CD14-positive monocyte (primary cell): ENCODE measurements at regions not wholly inside any gene's neighbourhood (a gene's known extent, or its start where the extent isn't known, plus 50 kb on each side); places are given as distances from the start of the nearest gene placed in this dataset.

Source experiments
- DNase-seq, 3 donors: peaks; one replicate each; pipeline ENCODE4 v3.0.0-alpha.2; 2011 to 2022
- H2AFZ ChIP-seq: 2 replicates; pipeline ENCODE4 v1.6.0; 2012; ENCODE audit warnings: mild to moderate bottlenecking, low read depth, low read length, inconsistent platforms; ENCODE audit not compliant: insufficient read depth, poor library complexity, severe bottlenecking
- H3K27ac ChIP-seq, 2 donors: 1 replicate in 1 of 2; 2 replicates in 1 of 2; pipeline ENCODE4 v1.5.1; 2012 to 2013; ENCODE audit warnings: low read length in 2 of 2, control low read depth in 1 of 2, inconsistent platforms in 1 of 2, low read depth in 1 of 2, mild to moderate bottlenecking in 1 of 2
- H3K27me3 ChIP-seq, 2 donors: one replicate each; pipeline versions ENCODE4 v1.6.0 to v1.6.1; 2011 to 2013; ENCODE audit warnings: low read length in 2 of 2; ENCODE audit not compliant: control insufficient read depth in 2 of 2, insufficient read depth in 2 of 2
- H3K36me3 ChIP-seq, 2 donors: replicated peaks in 1 of 2; 1 replicate in 1 of 2; 2 replicates in 1 of 2; pipeline versions ENCODE4 v1.5.1 to v1.6.1; 2012 to 2013; ENCODE audit warnings: low read length in 2 of 2, control low read depth in 1 of 2, inconsistent platforms in 1 of 2, mild to moderate bottlenecking in 1 of 2; ENCODE audit not compliant: insufficient read depth in 2 of 2, control insufficient read depth in 1 of 2
- H3K4me1 ChIP-seq, 2 donors: 1 replicate in 1 of 2; 2 replicates in 1 of 2; pipeline versions ENCODE4 v1.5.1 to v1.6.1; 2012 to 2013; ENCODE audit warnings: low read length in 2 of 2, control low read depth in 1 of 2, inconsistent platforms in 1 of 2, mild to moderate bottlenecking in 1 of 2, moderate library complexity in 1 of 2; ENCODE audit not compliant: insufficient read depth in 2 of 2, control insufficient read depth in 1 of 2
- H3K4me2 ChIP-seq: replicated peaks from 2 replicates; pipeline ENCODE3; 2012; ENCODE audit warnings: low read length, moderate library complexity, mild to moderate bottlenecking; ENCODE audit not compliant: poor library complexity, severe bottlenecking; ENCODE audit errors: extremely low read depth
- H3K4me3 ChIP-seq, 3 experiments: fragments of 200-600 bp in 1 of 3; sonication (generic) in 1 of 3; replicated peaks in 1 of 3; 1 replicate in 2 of 3; 2 replicates in 1 of 3; pipeline ENCODE4 v1.5.1; 2011 to 2013; ENCODE audit warnings: low read length in 3 of 3, mild to moderate bottlenecking in 3 of 3, control low read depth in 2 of 3, low read depth in 2 of 3, inconsistent platforms in 1 of 3, moderate library complexity in 1 of 3
- H3K79me2 ChIP-seq: 2 replicates; pipeline ENCODE4 v1.6.0; 2012; ENCODE audit warnings: mild to moderate bottlenecking, control low read depth, inconsistent platforms, low read length, moderate library complexity; ENCODE audit not compliant: insufficient read depth
- H3K9ac ChIP-seq: 2 replicates; pipeline ENCODE4 v1.6.0; 2017; ENCODE audit warnings: low read length, mild to moderate bottlenecking; ENCODE audit not compliant: insufficient read depth, poor library complexity, severe bottlenecking
- H3K9me3 ChIP-seq, 2 donors: replicated peaks in 1 of 2; 1 replicate in 1 of 2; 2 replicates in 1 of 2; pipeline versions ENCODE4 v1.5.1 to v1.6.1; 2012 to 2013; ENCODE audit warnings: low read length in 2 of 2, control low read depth in 1 of 2; ENCODE audit not compliant: control insufficient read depth in 1 of 2, insufficient read depth in 1 of 2
- H4K20me1 ChIP-seq: 2 replicates; pipeline ENCODE4 v1.6.0; 2012; ENCODE audit warnings: mild to moderate bottlenecking, low read length, control low read depth, moderate library complexity; ENCODE audit not compliant: insufficient read depth
- H3K27ac Mint-ChIP-seq, 7 donors: one replicate each; pipeline ENCODE4 v1.8.0; 2020; ENCODE audit warnings: mild to moderate bottlenecking in 7 of 7, mixed read lengths in 7 of 7, moderate library complexity in 6 of 7, inconsistent platforms in 2 of 7
- H3K27me3 Mint-ChIP-seq, 3 donors: one replicate each; pipeline ENCODE4 v1.8.0; 2021 to 2022; ENCODE audit warnings: low read depth in 3 of 3, mild to moderate bottlenecking in 3 of 3, mixed read lengths in 3 of 3, moderate library complexity in 3 of 3, inconsistent platforms in 1 of 3
- H3K36me3 Mint-ChIP-seq, 2 donors: one replicate each; pipeline ENCODE4 v1.8.0; 2020; ENCODE audit warnings: mixed read lengths in 2 of 2, inconsistent platforms in 1 of 2, mild to moderate bottlenecking in 1 of 2
- H3K4me1 Mint-ChIP-seq: one replicate; pipeline ENCODE4 v1.8.0; 2020; ENCODE audit warnings: mild to moderate bottlenecking, mixed read lengths
- H3K4me3 Mint-ChIP-seq, 2 donors: one replicate each; pipeline ENCODE4 v1.8.0; 2020; ENCODE audit warnings: mild to moderate bottlenecking in 2 of 2, mixed read lengths in 2 of 2, moderate library complexity in 1 of 2
- H3K9me3 Mint-ChIP-seq, 7 donors: one replicate each; pipeline ENCODE4 v1.8.0; 2020 to 2022; ENCODE audit warnings: mixed read lengths in 7 of 7, mild to moderate bottlenecking in 6 of 7, moderate library complexity in 6 of 7, inconsistent platforms in 2 of 7
- CTCF ChIP-seq: fragments of 200-600 bp; IDR thresholded peaks from one replicate; pipeline ENCODE4 v1.8.0; 2022; ENCODE audit warnings: antibody characterized with exemption, mild to moderate bottlenecking
- WGBS: methylation state at CpG from one replicate; pipeline ENCODE4 v1.1.5; 2013; ENCODE audit warnings: missing lambda C conversion rate; ENCODE audit not compliant: insufficient coverage; 5-methylcytosine and 5-hydroxymethylcytosine counted together
- intact Hi-C, 2 donors: fragments of 100-400 bp; cut with micrococcal nuclease; formaldehyde crosslinking; loops; one replicate each; pipeline versions ENCODE4 v1.15.0 to v1.15.1; 2023

GRCh38 chr10:59025981-59026765 lies 150.3 kb upstream of the PHYHIPL start:
- Mint-ChIP-seq H3K27ac (no peak overlapping the region), H3K4me1 (no peaks in the 10 kb centered on the region), H3K9me3 (peaks cover 0 to 10% (median 6%) of the 10 kb centered on the region in 7 donors), H3K27me3 (peaks cover 0 to 2% (median 0%) of the 10 kb centered on the region in 3 donors), H3K36me3 (no peaks in the 10 kb centered on the region), H3K4me3 (peak overlapping the region in 1 of 2 donors; percentile 28)
- no peaks in the 10 kb centered on the region for H3K27me3 ChIP-seq
- H4K20me1 ChIP-seq = no peaks in the 10 kb centered on the region
- no peak for TF ChIP-seq CTCF
- no peak overlapping the region for H2AFZ ChIP-seq
- no peak for DNase-seq
- no peak overlapping the region for H3K4me3 ChIP-seq
- no peaks in the 10 kb centered on the region for H3K4me1 ChIP-seq
- intact Hi-C loops = no loop called here
- 90% methylated on average over 17 of the region's 23 CpGs for WGBS
- H3K9me3 ChIP-seq = peaks cover 4 to 12% of the 10 kb centered on the region in 2 donors
- H3K79me2 ChIP-seq = no peaks in the 10 kb centered on the region
- no peak overlapping the region for H3K27ac ChIP-seq
- H3K4me2 ChIP-seq = no peak overlapping the region
- H3K36me3 ChIP-seq = no peaks in the 10 kb centered on the region
- no peak overlapping the region for H3K9ac ChIP-seq

GRCh38 chr10:59027975-59028655 lies 148.3 kb upstream of the PHYHIPL start:
- H3K27ac Mint-ChIP-seq = no peak overlapping the region

More at GRCh38 chr10:59027975-59028655, 148.3 kb upstream of the PHYHIPL start:
- H2AFZ ChIP-seq = no peak overlapping the region
- H3K27me3 ChIP-seq = no peaks in the 10 kb centered on the region
- Mint-ChIP-seq H3K36me3 (no peaks in the 10 kb centered on the region), H3K9me3 (peaks cover 0 to 12% (median 5%) of the 10 kb centered on the region in 7 donors), H3K4me3 (no peak overlapping the region), H3K4me1 (no peaks in the 10 kb centered on the region), H3K27me3 (peaks cover 0 to 2% (median 0%) of the 10 kb centered on the region in 3 donors)
- 71% methylated on average over 2 of the region's 5 CpGs for WGBS
- intact Hi-C loops = no loop called here
- DNase-seq = no peak
- H3K9me3 ChIP-seq = peaks cover 4 to 12% of the 10 kb centered on the region in 2 donors
- TF ChIP-seq CTCF = no peak
- no peak overlapping the region for H3K27ac ChIP-seq
- H3K36me3 ChIP-seq = no peaks in the 10 kb centered on the region
- H3K4me1 ChIP-seq = no peaks in the 10 kb centered on the region
- H3K4me2 ChIP-seq = no peak overlapping the region
- no peaks in the 10 kb centered on the region for H4K20me1 ChIP-seq
- no peak overlapping the region for H3K4me3 ChIP-seq
- H3K79me2 ChIP-seq = no peaks in the 10 kb centered on the region
- H3K9ac ChIP-seq = no peak overlapping the region
